HG02642 (cell line): ENCODE measurements at regions not wholly inside any gene's neighbourhood (a gene's known extent, or its start where the extent isn't known, plus 50 kb on each side); places are given as distances from the start of the nearest gene placed in this dataset.
A peak's percentile ranks its signal among the peaks of the same experiment; 100 is the strongest.
"Not testable (repeated sequence)": the region's sequence is repeated elsewhere in the genome, so short reads cannot be mapped to it uniquely, and the experiment has no call there.

Experiments used
- ATAC-seq: cut with Tn5 transposase; IDR thresholded peaks from one replicate; pipeline ENCODE4 v1.9.1; 2021; ENCODE audit warnings: mild to moderate bottlenecking; ENCODE audit not compliant: unreplicated experiment, poor library complexity

GRCh38 chr21:14630556-14631069 lies 84.5 kb upstream of the SAMSN1 start:
- peak; percentile 53 for ATAC-seq

- ATAC-seq: no peak
Measured at GRCh38 chr21:14629461-14629860, 83.3 kb upstream of the SAMSN1 start.

- not testable (repeated sequence) for ATAC-seq
Measured at GRCh38 chr21:14623079-14623478, 77.0 kb upstream of the SAMSN1 start.

- ATAC-seq: no peak
Measured at GRCh38 chr21:14620152-14620551, 74.0 kb upstream of the SAMSN1 start.

GRCh38 chr21:14617871-14618270 lies 71.8 kb upstream of the SAMSN1 start:
- ATAC-seq: no peak

- ATAC-seq: no peak
Measured at GRCh38 chr21:14617040-14617393, 70.9 kb upstream of the SAMSN1 start.

- no peak for ATAC-seq
Measured at GRCh38 chr21:14616380-14617039, 70.4 kb upstream of the SAMSN1 start.

- no peak for ATAC-seq
Measured at GRCh38 chr21:14615359-14615974, 69.4 kb upstream of the SAMSN1 start.

GRCh38 chr21:14614287-14614686 lies 68.2 kb upstream of the SAMSN1 start:
- ATAC-seq: no peak

- no peak for ATAC-seq
Measured at GRCh38 chr21:14613486-14614224, 67.5 kb upstream of the SAMSN1 start.

- ATAC-seq: not testable (repeated sequence)
Measured at GRCh38 chr21:14610119-14610518, 64.0 kb upstream of the SAMSN1 start.

- ATAC-seq: no peak
Measured at GRCh38 chr21:14609274-14609673, 63.2 kb upstream of the SAMSN1 start.

- no peak for ATAC-seq
Measured at GRCh38 chr21:14607262-14607661, 61.1 kb upstream of the SAMSN1 start.

GRCh38 chr21:14603202-14603601 lies 57.1 kb upstream of the SAMSN1 start:
- ATAC-seq: no peak

- ATAC-seq: peak; percentile 80
Measured at GRCh38 chr21:14602382-14602958, 56.4 kb upstream of the SAMSN1 start.

- ATAC-seq: no peak
Measured at GRCh38 chr21:14600569-14601297, 54.6 kb upstream of the SAMSN1 start.

GRCh38 chr21:14598065-14598464 lies 52.0 kb upstream of the SAMSN1 start:
- ATAC-seq: no peak
